PC-9 (cell line): ENCODE measurements at regions not wholly inside any gene's neighbourhood (a gene's known extent, or its start where the extent isn't known, plus 50 kb on each side); places are given as distances from the start of the nearest gene placed in this dataset.

ENCODE experiments used
- BruUV-seq: library from RNA; stranded (reverse); fragments of 400-500 nt; replicated peaks from 2 replicates; lab custom pipeline; 2021; lab: Mats Ljungman, UMichigan
- CTCF ChIA-PET: fragments of 300-600 bp; sonication (Branson Sonifier 250); formaldehyde crosslinking; loops from one replicate; lab custom pipeline; 2022; ENCODE audit warnings: antibody characterized with exemption; lab: Charles Lee
- POLR2A ChIA-PET: fragments of 300-600 bp; sonication (Branson Sonifier 250); formaldehyde crosslinking; loops from one replicate; lab custom pipeline; 2022; ENCODE audit warnings: antibody characterized with exemption; ENCODE audit not compliant: unreplicated experiment; lab: Charles Lee
- DNase-seq, 2 experiments: peaks; one replicate each; pipeline versions ENCODE4 v3.0.0 to v3.0.0-alpha.2; 2015 to 2022; ENCODE audit warnings: mixed read lengths in 1 of 2
- H2AFZ ChIP-seq: fragments of 200-600 bp; sonication (generic); 2 replicates; pipeline ENCODE4 v1.8.1; 2017; ENCODE audit warnings: antibody characterized with exemption
- H3F3A ChIP-seq: fragments of 200-600 bp; sonication (generic); 2 replicates; pipeline ENCODE4 v1.8.1; 2017; ENCODE audit warnings: antibody characterized with exemption, mild to moderate bottlenecking, low read depth; ENCODE audit not compliant: insufficient read depth
- H3K27ac ChIP-seq: fragments of 200-600 bp; sonication (generic); 2 replicates; pipeline ENCODE4 v1.6.1; 2016; ENCODE audit warnings: mixed run types
- H3K27me3 ChIP-seq: fragments of 200-600 bp; sonication (generic); 2 replicates; pipeline ENCODE4 v1.6.1; 2016; ENCODE audit warnings: low read depth, mixed run types; ENCODE audit not compliant: insufficient read depth
- H3K36me3 ChIP-seq: fragments of 200-600 bp; sonication (generic); 2 replicates; pipeline ENCODE4 v1.6.1; 2016; ENCODE audit warnings: low read depth, mixed run types
- H3K4me1 ChIP-seq: fragments of 200-600 bp; sonication (generic); replicated peaks from 2 replicates; pipeline ENCODE4 v1.6.1; 2016; ENCODE audit warnings: mixed run types; ENCODE audit not compliant: insufficient read depth
- H3K4me2 ChIP-seq: fragments of 200-600 bp; sonication (generic); 2 replicates; pipeline ENCODE4 v1.6.1; 2017; ENCODE audit warnings: mixed run types
- H3K4me3 ChIP-seq: fragments of 200-600 bp; sonication (generic); 2 replicates; pipeline ENCODE4 v1.6.1; 2016; ENCODE audit warnings: mixed run types
- H3K79me2 ChIP-seq: fragments of 200-600 bp; sonication (generic); 2 replicates; pipeline ENCODE4 v1.6.1; 2017; ENCODE audit warnings: low read depth, mixed run types
- H3K9me2 ChIP-seq: fragments of 200-600 bp; sonication (generic); 2 replicates; pipeline ENCODE4 v1.8.1; 2017; ENCODE audit warnings: mild to moderate bottlenecking; ENCODE audit not compliant: insufficient read depth
- H3K9me3 ChIP-seq: fragments of 200-600 bp; sonication (generic); 2 replicates; pipeline ENCODE4 v1.8.1; 2016; ENCODE audit warnings: low read depth; ENCODE audit not compliant: insufficient read depth
- H4K20me1 ChIP-seq: fragments of 200-600 bp; sonication (generic); 2 replicates; pipeline ENCODE4 v1.8.1; 2017; ENCODE audit not compliant: insufficient read depth
- EZH2 ChIP-seq: fragments of 200-600 bp; sonication (generic); IDR thresholded peaks from 2 replicates; pipeline ENCODE4 v1.8.0; 2017; ENCODE audit warnings: antibody characterized with exemption, low read depth
- intact Hi-C: fragments of 100-400 bp; cut with micrococcal nuclease; formaldehyde crosslinking; loops from one replicate; pipeline ENCODE4 v1.10.0; 2022; ENCODE audit not compliant: unreplicated experiment
- TF ChIP-seq, protein P1 (sequence below): fragments of 200-600 bp; sonication (generic); conservative IDR thresholded peaks from 2 replicates; pipeline ENCODE4 v1.6.1; 2017; ENCODE audit warnings: mixed run types, antibody characterized with exemption, mild to moderate bottlenecking, moderate library complexity

DNA sequence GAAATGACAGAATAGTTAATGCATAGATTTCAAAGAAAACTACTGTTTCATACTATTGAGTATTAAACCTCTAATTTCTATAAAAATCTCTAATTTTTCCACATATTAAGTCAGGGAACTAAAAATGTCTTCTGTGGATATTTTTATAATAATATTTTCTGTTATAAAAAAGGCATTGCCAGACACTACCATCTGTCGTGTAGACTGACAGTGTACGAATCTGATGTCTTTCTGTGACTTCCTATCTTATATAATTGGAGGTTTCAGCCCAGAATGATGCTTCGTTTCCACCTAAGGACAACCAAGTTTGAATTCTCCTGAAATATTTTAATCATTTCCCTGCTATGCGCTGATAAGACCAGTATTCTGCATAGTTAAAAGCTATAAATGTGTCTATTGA is 456.6 kb upstream of the ARRDC3 start:
- Histone ChIP-seq H3F3A (no peaks in the 10 kb centered on the region), H4K20me1 (no peaks in the 10 kb centered on the region), H3K27me3 (no peaks in the 10 kb centered on the region), H3K4me2 (no peak overlapping the region), H3K36me3 (no peaks in the 10 kb centered on the region), H3K27ac (no peak overlapping the region), H2AFZ (no peak overlapping the region), H3K4me1 (no peaks in the 10 kb centered on the region), H3K9me2 (no peaks in the 10 kb centered on the region), H3K79me2 (no peaks in the 10 kb centered on the region), H3K4me3 (no peak overlapping the region), H3K9me3 (no peaks in the 10 kb centered on the region)
- TF ChIP-seq, protein P1, sequence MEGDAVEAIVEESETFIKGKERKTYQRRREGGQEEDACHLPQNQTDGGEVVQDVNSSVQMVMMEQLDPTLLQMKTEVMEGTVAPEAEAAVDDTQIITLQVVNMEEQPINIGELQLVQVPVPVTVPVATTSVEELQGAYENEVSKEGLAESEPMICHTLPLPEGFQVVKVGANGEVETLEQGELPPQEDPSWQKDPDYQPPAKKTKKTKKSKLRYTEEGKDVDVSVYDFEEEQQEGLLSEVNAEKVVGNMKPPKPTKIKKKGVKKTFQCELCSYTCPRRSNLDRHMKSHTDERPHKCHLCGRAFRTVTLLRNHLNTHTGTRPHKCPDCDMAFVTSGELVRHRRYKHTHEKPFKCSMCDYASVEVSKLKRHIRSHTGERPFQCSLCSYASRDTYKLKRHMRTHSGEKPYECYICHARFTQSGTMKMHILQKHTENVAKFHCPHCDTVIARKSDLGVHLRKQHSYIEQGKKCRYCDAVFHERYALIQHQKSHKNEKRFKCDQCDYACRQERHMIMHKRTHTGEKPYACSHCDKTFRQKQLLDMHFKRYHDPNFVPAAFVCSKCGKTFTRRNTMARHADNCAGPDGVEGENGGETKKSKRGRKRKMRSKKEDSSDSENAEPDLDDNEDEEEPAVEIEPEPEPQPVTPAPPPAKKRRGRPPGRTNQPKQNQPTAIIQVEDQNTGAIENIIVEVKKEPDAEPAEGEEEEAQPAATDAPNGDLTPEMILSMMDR: no peak
- no peak for TF ChIP-seq EZH2
- ChIA-PET CTCF (no interaction called here), POLR2A (no interaction called here)
- no TSS peak for BruUV-seq
- no peak for DNase-seq
- intact Hi-C loops: loop anchor here (10.0 kb wide), 1 partner anchor 55 kb away; no protein-coding TSS in a partner anchor

GRCh38 chr5:91839233-91839632 is 456.1 kb upstream of the ARRDC3 start:
- no TSS peak for BruUV-seq
- Histone ChIP-seq H3K9me3 (no peaks in the 10 kb centered on the region), H3K27ac (no peak overlapping the region), H3K4me2 (no peak overlapping the region), H3K36me3 (no peaks in the 10 kb centered on the region), H3K9me2 (no peaks in the 10 kb centered on the region), H2AFZ (no peak overlapping the region), H4K20me1 (no peaks in the 10 kb centered on the region), H3K27me3 (no peaks in the 10 kb centered on the region), H3K79me2 (no peaks in the 10 kb centered on the region), H3K4me3 (no peak overlapping the region), H3F3A (no peaks in the 10 kb centered on the region), H3K4me1 (no peaks in the 10 kb centered on the region)
- DNase-seq: no peak
- intact Hi-C loops: no loop called here
- TF ChIP-seq EZH2: no peak
- TF ChIP-seq, protein P1: no peak
- POLR2A ChIA-PET: no interaction called here
- CTCF ChIA-PET: no interaction called here

DNA sequence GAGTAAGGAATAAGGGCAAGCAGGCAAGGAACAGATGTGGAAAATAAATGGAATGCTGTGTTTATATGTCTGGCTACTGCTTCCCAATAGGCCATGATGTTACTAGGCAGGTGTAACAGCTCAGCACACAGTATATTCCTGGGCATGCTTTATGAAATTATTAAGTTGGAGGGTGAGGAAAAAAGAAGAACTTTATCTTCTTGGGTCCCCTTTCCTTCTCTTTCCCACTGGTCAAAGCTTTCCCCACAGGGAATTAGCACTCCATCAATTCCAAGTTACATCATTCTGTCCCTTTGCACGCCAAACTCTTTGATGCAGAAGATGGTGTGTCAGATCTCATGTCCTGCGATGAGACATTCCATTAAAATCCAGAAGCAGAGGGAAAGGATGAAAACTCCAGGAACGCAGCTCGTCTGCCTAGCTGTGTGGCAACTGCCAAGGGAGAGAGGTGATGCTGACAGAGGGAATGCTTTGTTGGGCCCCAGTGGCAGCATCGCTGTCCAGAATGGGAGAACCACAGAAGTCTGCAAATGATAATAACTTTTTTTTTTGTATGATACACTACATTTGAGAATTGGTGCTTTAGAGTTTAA is 447.3 kb upstream of the ARRDC3 start:
- TF ChIP-seq, protein P1: no peak
- no peak for TF ChIP-seq EZH2
- H2AFZ ChIP-seq: no peak overlapping the region
- no peaks in the 10 kb centered on the region for H3K9me2 ChIP-seq
- no peak overlapping the region for H3K4me3 ChIP-seq
- BruUV-seq: no TSS peak
- DNase-seq: no peak
- ChIA-PET POLR2A (no interaction called here), CTCF (no interaction called here)
- H3K4me2 ChIP-seq: no peak overlapping the region
- H4K20me1 ChIP-seq: no peaks in the 10 kb centered on the region
- no peaks in the 10 kb centered on the region for H3K36me3 ChIP-seq
- no peaks in the 10 kb centered on the region for H3F3A ChIP-seq
- no peaks in the 10 kb centered on the region for H3K27me3 ChIP-seq
- intact Hi-C loops: no loop called here
- H3K9me3 ChIP-seq: no peaks in the 10 kb centered on the region
- no peak overlapping the region for H3K27ac ChIP-seq
- no peaks in the 10 kb centered on the region for H3K4me1 ChIP-seq
- no peaks in the 10 kb centered on the region for H3K79me2 ChIP-seq
